ENCODE measurements at regions not wholly inside any gene's neighbourhood (a gene's known extent, or its start where the extent isn't known, plus 50 kb on each side); places are given as distances from the start of the nearest gene placed in this dataset.

- no peak overlapping the region for H3K4me2 ChIP-seq (ENCODE audit: insufficient read depth, insufficient read length, low read length)
- no peaks in the 10 kb centered on the region for H3K79me2 ChIP-seq (ENCODE audit: insufficient read depth, low read length)
- no peaks in the 10 kb centered on the region; the same call in 1 of the 2 replicates for H3K27me3 Mint-ChIP-seq (ENCODE audit: low read depth)
- H3K23ac ChIP-seq (ENCODE audit: insufficient read length, low read depth, low read length), result no peak overlapping the region
- TF ChIP-seq CTCF (conservative IDR thresholded peaks at IDR 0.05), result no peak
- no peak overlapping the region for H3K9ac ChIP-seq (ENCODE audit: extremely low read depth, insufficient read length, low read length)
- no peak overlapping the region for H2AFZ ChIP-seq (ENCODE audit: low read length)
- peaks cover 9 to 14% of the 10 kb centered on the region in 2 experiments for H3K9me3 Mint-ChIP-seq
- no peak overlapping the region for H3K4ac ChIP-seq (ENCODE audit: low read depth, low read length)
- no CpG with 5 or more reads among the region's 2 CpGs for WGBS (ENCODE audit: extremely low coverage, insufficient read length, low lambda C conversion rate)
- no peak overlapping the region for H2AK5ac ChIP-seq (ENCODE audit: insufficient read length, low read length)
- peaks cover 0 to 17% (median 5%) of the 10 kb centered on the region in 3 experiments; a peak in 5 of 7 replicates for H3K36me3 Mint-ChIP-seq (ENCODE audit: insufficient read depth in 1 of 3, low read depth in 3 of 3)
- no peaks in the 10 kb centered on the region for H3K4me1 ChIP-seq (ENCODE audit: insufficient read depth, low read length)
- H2BK12ac ChIP-seq (ENCODE audit: insufficient read length, low read depth, low read length), result no peak overlapping the region
- no peak overlapping the region for H2BK20ac ChIP-seq (ENCODE audit: low read depth, low read length, poor library complexity, severe bottlenecking)
- H2BK5ac ChIP-seq (ENCODE audit: insufficient read length, low read length), result no peak overlapping the region
- peaks cover under 1 to 2% of the 10 kb centered on the region in 2 experiments; a peak in 2 of 4 replicates for H3K4me1 Mint-ChIP-seq
- H4K5ac ChIP-seq (ENCODE audit: insufficient read length, low read depth, low read length), result no peak overlapping the region
- no peak overlapping the region for H2BK15ac ChIP-seq (ENCODE audit: low read depth, low read length)
- no peaks in the 10 kb centered on the region for H3K23me2 ChIP-seq (ENCODE audit: insufficient read length, low read depth, low read length, poor library complexity, severe bottlenecking)
- H3K56ac ChIP-seq (ENCODE audit: insufficient read length, low read depth, low read length), result no peak overlapping the region
- H2BK120ac ChIP-seq (ENCODE audit: low read depth, low read length, poor library complexity, severe bottlenecking), result no peak overlapping the region
- no peaks in the 10 kb centered on the region for H4K20me1 ChIP-seq (ENCODE audit: control insufficient read depth, insufficient read depth, insufficient read length)
- no peak for DNase-seq
- H3K27me3 ChIP-seq (ENCODE audit: insufficient read depth, low read length), result no peaks in the 10 kb centered on the region
- no peaks in the 10 kb centered on the region for H3K79me1 ChIP-seq (ENCODE audit: insufficient read depth, low read depth, low read length, poor library complexity, severe bottlenecking)
- H3T11ph ChIP-seq (ENCODE audit: low read length), result no peak overlapping the region
- H3K27ac ChIP-seq (ENCODE audit: insufficient read length, low read depth, low read length), result no peak overlapping the region
- no peak overlapping the region for H3K4me3 Mint-ChIP-seq
- no peak overlapping the region for H3K18ac ChIP-seq (ENCODE audit: insufficient read length, low read depth, low read length)
- H4K91ac ChIP-seq (ENCODE audit: insufficient read length, low read depth, low read length), result no peak overlapping the region
- no peak overlapping the region for H3K27ac Mint-ChIP-seq
- no peak overlapping the region for H3K14ac ChIP-seq (ENCODE audit: insufficient read depth, low read length)
- no peaks in the 10 kb centered on the region for H3K9me3 ChIP-seq (ENCODE audit: control insufficient read depth, low read depth, low read length)
- no peak overlapping the region for H4K8ac ChIP-seq (replicated peaks; ENCODE audit: insufficient read length, low read depth, low read length)
Observed at GRCh38 chr20:8967641-8968245, 101.1 kb upstream of the PLCB4 start.

Data from H9 (cell line).